ENCODE measurements at regions not wholly inside any gene's neighbourhood (a gene's known extent, or its start where the extent isn't known, plus 50 kb on each side); places are given as distances from the start of the nearest gene placed in this dataset.

- no CpG with 5 or more reads among the region's 2 CpGs for WGBS (ENCODE audit: extremely low coverage, insufficient coverage, insufficient read length)
- Histone ChIP-seq H4K91ac (ENCODE audit: low read depth, low read length) (no peak overlapping the region), H3K23ac (ENCODE audit: low read length) (no peak overlapping the region), H3K79me1 (ENCODE audit: low read length) (no peaks in the 10 kb centered on the region), H3K4me2 (ENCODE audit: low read length) (no peak overlapping the region), H3K27me3 (ENCODE audit: insufficient read depth, low read length) (no peaks in the 10 kb centered on the region), H3K9ac (ENCODE audit: low read length) (no peak overlapping the region), H2AFZ (ENCODE audit: insufficient read depth, low read length, poor library complexity) (no peak overlapping the region), H3K14ac (ENCODE audit: low read length) (no peak overlapping the region), H3K18ac (ENCODE audit: low read length) (no peak overlapping the region), H3K27ac (ENCODE audit: low read depth, low read length) (no peak overlapping the region), H4K8ac (ENCODE audit: low read depth, low read length) (no peak overlapping the region), H4K12ac (ENCODE audit: low read depth, low read length) (no peak overlapping the region), H2AK5ac (ENCODE audit: low read length) (no peak overlapping the region), H3K36me3 (ENCODE audit: control insufficient read depth in 1 of 2, insufficient read depth in 2 of 2, low read length in 2 of 2) (no peaks in the 10 kb centered on the region), H3K9me3 (ENCODE audit: insufficient read depth, low read depth, low read length) (no peaks in the 10 kb centered on the region), H3K4me3 (ENCODE audit: low read depth, low read length) (no peak overlapping the region), H3K4me1 (ENCODE audit: control insufficient read depth in 1 of 2, insufficient read depth in 2 of 2, low read length in 2 of 2) (no peaks in the 10 kb centered on the region), H3K4ac (ENCODE audit: low read depth, low read length) (no peak overlapping the region), H3K79me2 (ENCODE audit: control insufficient read depth, insufficient read depth, low read length, poor library complexity) (no peaks in the 10 kb centered on the region), H2BK120ac (ENCODE audit: insufficient read depth, low read length, poor library complexity) (no peak overlapping the region), H2BK5ac (ENCODE audit: low read depth, low read length, poor library complexity) (no peak overlapping the region), H2BK12ac (ENCODE audit: low read length) (no peak overlapping the region)
- DNase-seq: no peak
These were observed 694.2 kb downstream of the BRINP3 start for GRCh38 chr1:189783456-189783855.

GRCh38 chr1:189786761-189787160, 690.9 kb downstream of the BRINP3 start:
- Histone ChIP-seq H3K4me3 (ENCODE audit: low read depth, low read length) (no peak overlapping the region), H3K9ac (ENCODE audit: low read length) (no peak overlapping the region), H3K18ac (ENCODE audit: low read length) (no peak overlapping the region), H2BK12ac (ENCODE audit: low read length) (no peak overlapping the region), H3K27me3 (ENCODE audit: insufficient read depth, low read length) (no peaks in the 10 kb centered on the region), H3K4me1 (ENCODE audit: control insufficient read depth in 1 of 2, insufficient read depth in 2 of 2, low read length in 2 of 2) (no peaks in the 10 kb centered on the region), H3K4me2 (ENCODE audit: low read length) (no peak overlapping the region), H4K8ac (ENCODE audit: low read depth, low read length) (no peak overlapping the region), H3K23ac (ENCODE audit: low read length) (no peak overlapping the region), H2AFZ (ENCODE audit: insufficient read depth, low read length, poor library complexity) (no peak overlapping the region), H2BK120ac (ENCODE audit: insufficient read depth, low read length, poor library complexity) (no peak overlapping the region), H3K4ac (ENCODE audit: low read depth, low read length) (no peak overlapping the region), H3K27ac (ENCODE audit: low read depth, low read length) (no peak overlapping the region), H2AK5ac (ENCODE audit: low read length) (no peak overlapping the region), H3K36me3 (ENCODE audit: control insufficient read depth in 1 of 2, insufficient read depth in 2 of 2, low read length in 2 of 2) (no peaks in the 10 kb centered on the region), H3K79me1 (ENCODE audit: low read length) (no peaks in the 10 kb centered on the region), H2BK5ac (ENCODE audit: low read depth, low read length, poor library complexity) (no peak overlapping the region), H3K14ac (ENCODE audit: low read length) (no peak overlapping the region), H4K12ac (ENCODE audit: low read depth, low read length) (no peak overlapping the region), H3K9me3 (ENCODE audit: insufficient read depth, low read depth, low read length) (no peaks in the 10 kb centered on the region), H3K79me2 (ENCODE audit: control insufficient read depth, insufficient read depth, low read length, poor library complexity) (no peaks in the 10 kb centered on the region), H4K91ac (ENCODE audit: low read depth, low read length) (no peak overlapping the region)
- no peak for DNase-seq
- no CpG with 5 or more reads among the region's 5 CpGs for WGBS (ENCODE audit: extremely low coverage, insufficient coverage, insufficient read length)

GRCh38 chr1:189787201-189787600, 690.5 kb downstream of the BRINP3 start:
- WGBS (ENCODE audit: extremely low coverage, insufficient coverage, insufficient read length): no CpG with 5 or more reads among the region's 9 CpGs

GRCh38 chr1:189790335-189790734, 687.3 kb downstream of the BRINP3 start:
- H2AK5ac ChIP-seq (ENCODE audit: low read length): no peak overlapping the region
- H3K18ac ChIP-seq (ENCODE audit: low read length): no peak overlapping the region
- no peaks in the 10 kb centered on the region for H3K27me3 ChIP-seq (ENCODE audit: insufficient read depth, low read length)
- no peak for DNase-seq
- H3K14ac ChIP-seq (ENCODE audit: low read length): no peak overlapping the region
- H3K27ac ChIP-seq (ENCODE audit: low read depth, low read length): no peak overlapping the region
- no peaks in the 10 kb centered on the region for H3K79me2 ChIP-seq (ENCODE audit: control insufficient read depth, insufficient read depth, low read length, poor library complexity)
- no peak overlapping the region for H3K9ac ChIP-seq (ENCODE audit: low read length)
- H2AFZ ChIP-seq (ENCODE audit: insufficient read depth, low read length, poor library complexity): no peak overlapping the region
- H3K4me2 ChIP-seq (ENCODE audit: low read length): no peak overlapping the region
- no peak overlapping the region for H2BK120ac ChIP-seq (ENCODE audit: insufficient read depth, low read length, poor library complexity)
- H3K9me3 ChIP-seq (ENCODE audit: insufficient read depth, low read depth, low read length): no peaks in the 10 kb centered on the region
- no peak overlapping the region for H3K23ac ChIP-seq (ENCODE audit: low read length)
- no peak overlapping the region for H3K4me3 ChIP-seq (ENCODE audit: low read depth, low read length)
- no peak overlapping the region for H4K12ac ChIP-seq (ENCODE audit: low read depth, low read length)
- H4K8ac ChIP-seq (ENCODE audit: low read depth, low read length): no peak overlapping the region
- H3K4ac ChIP-seq (ENCODE audit: low read depth, low read length): no peak overlapping the region
- H4K91ac ChIP-seq (ENCODE audit: low read depth, low read length): no peak overlapping the region
- no peak overlapping the region for H2BK12ac ChIP-seq (ENCODE audit: low read length)
- no CpG with 5 or more reads among the region's 2 CpGs for WGBS (ENCODE audit: extremely low coverage, insufficient coverage, insufficient read length)
- no peak overlapping the region for H2BK5ac ChIP-seq (ENCODE audit: low read depth, low read length, poor library complexity)
- no peaks in the 10 kb centered on the region for H3K36me3 ChIP-seq (ENCODE audit: control insufficient read depth in 1 of 2, insufficient read depth in 2 of 2, low read length in 2 of 2)
- H3K79me1 ChIP-seq (ENCODE audit: low read length): no peaks in the 10 kb centered on the region
- H3K4me1 ChIP-seq (ENCODE audit: control insufficient read depth in 1 of 2, insufficient read depth in 2 of 2, low read length in 2 of 2): no peaks in the 10 kb centered on the region

More at GRCh38 chr1:189787201-189787600, 690.5 kb downstream of the BRINP3 start:
- Histone ChIP-seq H3K9me3 (ENCODE audit: insufficient read depth, low read depth, low read length) (no peaks in the 10 kb centered on the region), H4K8ac (ENCODE audit: low read depth, low read length) (no peak overlapping the region), H2AK5ac (ENCODE audit: low read length) (no peak overlapping the region), H4K12ac (ENCODE audit: low read depth, low read length) (no peak overlapping the region), H3K23ac (ENCODE audit: low read length) (no peak overlapping the region), H2BK5ac (ENCODE audit: low read depth, low read length, poor library complexity) (no peak overlapping the region), H2BK12ac (ENCODE audit: low read length) (no peak overlapping the region), H3K14ac (ENCODE audit: low read length) (no peak overlapping the region), H3K79me1 (ENCODE audit: low read length) (no peaks in the 10 kb centered on the region), H2BK120ac (ENCODE audit: insufficient read depth, low read length, poor library complexity) (no peak overlapping the region), H3K4me2 (ENCODE audit: low read length) (no peak overlapping the region), H3K4ac (ENCODE audit: low read depth, low read length) (no peak overlapping the region), H4K91ac (ENCODE audit: low read depth, low read length) (no peak overlapping the region), H3K27ac (ENCODE audit: low read depth, low read length) (no peak overlapping the region), H3K4me3 (ENCODE audit: low read depth, low read length) (no peak overlapping the region), H2AFZ (ENCODE audit: insufficient read depth, low read length, poor library complexity) (no peak overlapping the region), H3K9ac (ENCODE audit: low read length) (no peak overlapping the region), H3K4me1 (ENCODE audit: control insufficient read depth in 1 of 2, insufficient read depth in 2 of 2, low read length in 2 of 2) (no peaks in the 10 kb centered on the region), H3K36me3 (ENCODE audit: control insufficient read depth in 1 of 2, insufficient read depth in 2 of 2, low read length in 2 of 2) (no peaks in the 10 kb centered on the region), H3K18ac (ENCODE audit: low read length) (no peak overlapping the region), H3K27me3 (ENCODE audit: insufficient read depth, low read length) (no peaks in the 10 kb centered on the region), H3K79me2 (ENCODE audit: control insufficient read depth, insufficient read depth, low read length, poor library complexity) (no peaks in the 10 kb centered on the region)
- DNase-seq: peak; percentile 10 to 43

All from trophoblast cell (in vitro differentiated cells and primary cell).